Lower lobe of right lung (tissue), 2 donors: ENCODE measurements at regions not wholly inside any gene's neighbourhood (a gene's known extent, or its start where the extent isn't known, plus 50 kb on each side); places are given as distances from the start of the nearest gene placed in this dataset.
A peak's percentile ranks its signal among the peaks of the same experiment; 100 is the strongest.

Experiments used
- ATAC-seq, 2 donors: fragments of 200-7000 bp; cut with Tn5 transposase; one replicate each; pipeline ENCODE4 v1.9.1; 2020 to 2022; ENCODE audit warnings: mild to moderate bottlenecking in 2 of 2, moderate library complexity in 2 of 2
- DNase-seq: peaks from one replicate; pipeline ENCODE4 v3.0.0-alpha.2; 2020
- H3K27ac ChIP-seq: fragments of 200-600 bp; one replicate; pipeline ENCODE4 v1.8.0; 2022
- H3K27me3 ChIP-seq: fragments of 200-600 bp; one replicate; pipeline ENCODE4 v1.8.0; 2022; ENCODE audit warnings: low read depth
- H3K36me3 ChIP-seq: fragments of 200-600 bp; one replicate; pipeline ENCODE4 v1.8.0; 2022; ENCODE audit warnings: mild to moderate bottlenecking
- H3K4me1 ChIP-seq: fragments of 200-600 bp; one replicate; pipeline ENCODE4 v1.8.0; 2022
- H3K4me3 ChIP-seq: fragments of 200-600 bp; one replicate; pipeline ENCODE4 v1.8.0; 2022; ENCODE audit warnings: mild to moderate bottlenecking
- H3K9me3 ChIP-seq: fragments of 200-600 bp; one replicate; pipeline ENCODE4 v1.8.0; 2022
- CTCF ChIP-seq: fragments of 200-600 bp; IDR thresholded peaks from one replicate; pipeline ENCODE4 v1.8.0; 2022; ENCODE audit warnings: antibody characterized with exemption, mild to moderate bottlenecking
- intact Hi-C: fragments of 100-400 bp; cut with DNase I; formaldehyde crosslinking; loops from one replicate; pipeline ENCODE4 v1.11.0; 2022
- donor health status: DM: no; HTN: yes; CAD: no; lungs with severe emphysema.

GRCh38 chr1:198890214-198890930, 251.5 kb downstream of the PTPRC start:
- Histone ChIP-seq H3K4me1 (peaks cover 18% of the 10 kb centered on the region), H3K27me3 (no peaks in the 10 kb centered on the region), H3K36me3 (no peaks in the 10 kb centered on the region), H3K4me3 (no peak overlapping the region), H3K9me3 (no peaks in the 10 kb centered on the region), H3K27ac (no peak overlapping the region)
- TF ChIP-seq CTCF: no peak
- intact Hi-C loops: no loop called here
- no peak for DNase-seq
- ATAC-seq: no peak

GRCh38 chr1:198892065-198892464, 253.2 kb downstream of the PTPRC start:
- ATAC-seq: peak in 1 of 2 donors; percentile 43
- DNase-seq: no peak
- no peaks in the 10 kb centered on the region for H3K36me3 ChIP-seq
- H3K9me3 ChIP-seq: no peaks in the 10 kb centered on the region
- H3K27ac ChIP-seq: no peak overlapping the region
- H3K27me3 ChIP-seq: no peaks in the 10 kb centered on the region
- intact Hi-C loops: no loop called here
- peaks cover 18% of the 10 kb centered on the region for H3K4me1 ChIP-seq
- no peak for TF ChIP-seq CTCF
- no peak overlapping the region for H3K4me3 ChIP-seq

GRCh38 chr1:198893141-198893540, 254.3 kb downstream of the PTPRC start:
- intact Hi-C loops: no loop called here

GRCh38 chr1:198893763-198894444, 255.1 kb downstream of the PTPRC start:
- intact Hi-C loops: no loop called here
- no peaks in the 10 kb centered on the region for H3K27me3 ChIP-seq
- H3K9me3 ChIP-seq: no peaks in the 10 kb centered on the region
- no peak for TF ChIP-seq CTCF
- peaks cover under 1% of the 10 kb centered on the region for H3K36me3 ChIP-seq
- H3K27ac ChIP-seq: no peak overlapping the region
- peaks cover 18% of the 10 kb centered on the region for H3K4me1 ChIP-seq
- H3K4me3 ChIP-seq: no peak overlapping the region
- no peak for ATAC-seq
- DNase-seq: no peak

More at GRCh38 chr1:198893141-198893540, 254.3 kb downstream of the PTPRC start:
- TF ChIP-seq CTCF: no peak
- Histone ChIP-seq H3K4me1 (peaks cover 18% of the 10 kb centered on the region), H3K36me3 (no peaks in the 10 kb centered on the region), H3K9me3 (no peaks in the 10 kb centered on the region), H3K27ac (no peak overlapping the region), H3K27me3 (no peaks in the 10 kb centered on the region), H3K4me3 (no peak overlapping the region)
- ATAC-seq: no peak
- DNase-seq: no peak

- Histone ChIP-seq H3K27ac (no peak overlapping the region), H3K27me3 (no peaks in the 10 kb centered on the region), H3K4me1 (no peaks in the 10 kb centered on the region), H3K9me3 (no peaks in the 10 kb centered on the region), H3K4me3 (no peak overlapping the region), H3K36me3 (peaks cover 16% of the 10 kb centered on the region)
- DNase-seq (no peak), ATAC-seq (no peak)
- intact Hi-C loops: no loop called here
- no peak for TF ChIP-seq CTCF
Observed at GRCh38 chr1:198901266-198901665, 262.4 kb downstream of the PTPRC start.
